ENCODE measurements at regions not wholly inside any gene's neighbourhood (a gene's known extent, or its start where the extent isn't known, plus 50 kb on each side); places are given as distances from the start of the nearest gene placed in this dataset.
"Not testable (repeated sequence)": the region's sequence is repeated elsewhere in the genome, so short reads cannot be mapped to it uniquely, and the experiment has no call there.

DNA sequence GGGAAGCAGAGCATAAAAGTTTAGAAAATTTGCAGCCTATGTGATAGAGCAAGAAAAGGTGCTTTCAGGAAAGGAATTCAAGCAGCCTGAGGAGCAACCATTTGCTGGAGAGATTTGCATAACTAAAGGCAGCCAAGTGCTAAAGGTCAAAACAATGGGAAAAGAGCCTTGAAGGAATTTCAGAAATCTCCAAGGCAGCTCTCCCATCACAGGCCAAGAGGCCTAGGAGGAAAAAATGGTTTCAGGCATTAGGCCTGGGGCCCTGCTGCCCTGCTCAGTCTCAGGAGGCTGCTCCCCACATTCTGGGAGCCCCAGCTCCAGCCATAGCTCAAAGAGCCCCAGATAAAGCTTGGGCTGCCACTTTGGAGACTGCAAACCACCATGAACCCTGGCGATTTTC, 95.9 kb upstream of the UNC5B start:
- peak overlapping the region in 1 of 4 donors; percentile 55 for H3K4me3 Mint-ChIP-seq
- H3K27ac Mint-ChIP-seq, result no peak overlapping the region
- no peaks in the 10 kb centered on the region for H3K4me1 Mint-ChIP-seq
- peaks cover 8% of the 10 kb centered on the region for H3K27me3 Mint-ChIP-seq
- no peaks in the 10 kb centered on the region for H3K36me3 Mint-ChIP-seq
- peaks cover 14 to 38% (median 34%) of the 10 kb centered on the region in 3 donors for H3K9me3 Mint-ChIP-seq

DNA sequence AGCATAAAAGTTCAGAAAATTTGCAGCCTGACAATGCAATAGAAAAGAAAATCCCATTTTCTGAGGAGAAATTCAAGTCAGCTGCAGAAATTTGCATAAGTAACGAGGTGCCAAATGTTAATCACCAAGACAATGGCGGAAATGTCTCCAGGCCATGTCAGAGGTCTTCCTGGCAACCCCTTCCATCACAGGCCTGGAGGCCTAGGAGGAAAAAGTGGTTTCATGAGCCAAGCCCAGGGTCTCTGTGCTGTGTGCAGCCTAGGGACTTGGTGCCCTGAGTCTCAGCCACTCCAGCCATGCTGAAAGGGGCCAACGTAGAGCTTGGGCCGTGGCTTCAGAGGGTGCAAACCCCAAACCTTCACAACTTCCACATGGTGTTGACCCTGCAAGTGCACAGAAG, 94.8 kb upstream of the UNC5B start:
- not testable (repeated sequence) for H3K36me3 Mint-ChIP-seq, H3K27me3 Mint-ChIP-seq, H3K27ac Mint-ChIP-seq, H3K4me1 Mint-ChIP-seq, H3K4me3 Mint-ChIP-seq
- peaks cover 14 to 36% (median 30%) of the 10 kb centered on the region in 3 donors for H3K9me3 Mint-ChIP-seq

DNA sequence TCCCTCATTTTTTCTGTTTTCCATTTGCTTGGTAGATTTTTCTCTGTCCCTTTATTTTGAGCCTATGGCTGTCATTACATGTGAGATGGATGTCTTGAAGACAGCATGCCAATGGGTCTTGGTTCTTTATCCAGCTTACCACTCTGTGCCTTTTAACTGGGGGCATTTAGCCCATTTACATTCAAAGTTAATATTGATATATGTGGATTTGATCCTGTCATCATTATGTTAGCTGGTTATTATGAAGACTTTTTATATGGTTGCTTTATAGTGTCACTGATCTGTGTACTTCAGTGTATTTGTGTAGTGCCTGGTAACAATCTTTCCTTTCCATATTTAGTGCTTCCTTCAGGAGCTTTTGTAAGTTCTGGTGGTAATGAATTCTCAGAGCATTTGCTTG, 89.3 kb upstream of the UNC5B start:
- Mint-ChIP-seq H3K4me1 (no peaks in the 10 kb centered on the region), H3K36me3 (no peaks in the 10 kb centered on the region), H3K9me3 (peaks cover 14 to 21% (median 16%) of the 10 kb centered on the region in 3 donors), H3K27ac (no peak overlapping the region), H3K27me3 (peaks cover 11% of the 10 kb centered on the region), H3K4me3 (no peak overlapping the region)

DNA sequence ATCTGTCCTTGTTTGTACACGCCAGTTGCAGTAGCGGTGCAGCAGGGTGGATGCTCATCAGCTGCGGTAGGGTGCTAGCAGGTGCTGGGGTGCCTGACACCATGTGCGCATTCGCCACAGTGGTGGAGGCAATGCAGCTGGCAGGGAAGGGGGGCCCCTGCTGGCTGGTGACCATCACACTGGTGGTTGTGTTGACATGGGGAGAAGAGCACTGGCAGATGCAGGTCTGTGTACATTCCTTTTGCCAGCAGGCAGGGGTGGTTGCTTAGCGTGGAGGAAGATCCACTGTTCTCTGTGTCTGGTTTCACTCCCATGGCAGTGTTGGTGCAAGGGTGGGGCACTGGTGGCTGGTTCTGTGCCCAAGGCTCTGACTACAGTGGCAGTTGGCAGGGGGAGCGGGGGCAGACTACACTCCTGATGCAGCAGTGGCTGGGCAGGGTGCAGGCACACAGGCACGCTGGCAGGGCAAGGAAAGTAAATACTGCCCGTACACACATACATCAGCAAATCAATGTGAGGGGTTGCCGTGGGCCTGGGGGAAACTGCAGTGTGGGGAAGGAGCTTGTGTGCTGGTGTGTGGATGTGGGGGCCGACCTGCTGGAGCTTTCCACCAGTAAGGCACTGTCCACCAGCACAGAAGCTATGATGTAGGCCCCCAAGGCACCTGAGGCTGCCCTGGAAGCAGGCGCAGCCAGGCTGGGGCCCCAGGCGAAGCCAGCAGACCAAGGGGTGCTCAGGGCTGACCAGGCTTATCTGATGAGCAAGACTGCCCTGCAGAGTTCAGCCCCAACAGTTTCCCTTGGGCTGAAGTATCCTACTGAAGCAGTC, 87.2 kb upstream of the UNC5B start:
- Mint-ChIP-seq H3K27me3 (peaks cover 14% of the 10 kb centered on the region), H3K36me3 (no peaks in the 10 kb centered on the region), H3K4me3 (no peak overlapping the region), H3K27ac (no peak overlapping the region), H3K4me1 (no peaks in the 10 kb centered on the region), H3K9me3 (peaks cover 8 to 16% (median 11%) of the 10 kb centered on the region in 3 donors)

DNA sequence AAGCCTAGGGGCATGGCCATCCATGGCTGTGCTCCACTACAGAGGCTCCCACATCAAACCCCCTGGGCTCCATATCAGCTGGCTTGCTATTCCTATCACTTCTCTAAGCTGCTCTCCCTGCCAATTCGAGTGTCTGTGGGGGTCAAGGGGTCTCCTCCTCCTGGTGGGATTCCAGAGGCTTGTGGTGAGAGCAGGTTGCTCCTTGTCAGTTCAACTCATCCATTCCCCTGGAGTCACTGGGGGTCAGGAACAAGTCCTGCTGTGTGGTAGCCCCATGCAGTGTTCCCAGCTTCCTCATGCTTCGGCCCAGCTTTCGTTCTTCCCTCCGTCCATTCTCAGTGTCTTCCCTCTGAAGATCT, 86.6 kb upstream of the UNC5B start:
- no peaks in the 10 kb centered on the region for H3K36me3 Mint-ChIP-seq
- H3K4me3 Mint-ChIP-seq, result no peak overlapping the region
- H3K27me3 Mint-ChIP-seq, result peaks cover 17% of the 10 kb centered on the region
- no peaks in the 10 kb centered on the region for H3K4me1 Mint-ChIP-seq
- H3K9me3 Mint-ChIP-seq, result peaks cover 5 to 10% (median 5%) of the 10 kb centered on the region in 3 donors
- no peak overlapping the region for H3K27ac Mint-ChIP-seq

DNA sequence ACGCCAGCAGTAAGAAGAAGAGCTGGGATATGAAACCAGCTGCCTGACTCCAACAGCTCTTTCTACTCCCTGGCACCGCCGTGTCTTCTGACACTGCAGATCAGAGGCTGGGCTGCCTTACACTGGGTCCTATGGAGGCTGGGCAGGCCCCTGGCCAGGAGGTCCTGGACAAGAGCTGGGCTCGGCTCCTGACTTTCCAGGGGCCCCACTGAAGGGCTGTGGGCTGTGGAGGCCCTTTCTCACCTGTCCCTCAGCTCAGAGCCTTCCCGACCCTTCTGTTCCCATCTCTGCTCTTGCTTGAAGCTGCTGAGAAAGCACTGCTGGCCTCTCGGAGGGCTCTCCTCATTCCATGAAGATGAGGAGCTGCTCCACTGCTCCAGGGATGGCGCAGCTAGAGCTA, 85.9 kb upstream of the UNC5B start:
- peaks cover 17% of the 10 kb centered on the region for H3K27me3 Mint-ChIP-seq
- no peaks in the 10 kb centered on the region for H3K36me3 Mint-ChIP-seq
- no peak overlapping the region for H3K27ac Mint-ChIP-seq

DNA sequence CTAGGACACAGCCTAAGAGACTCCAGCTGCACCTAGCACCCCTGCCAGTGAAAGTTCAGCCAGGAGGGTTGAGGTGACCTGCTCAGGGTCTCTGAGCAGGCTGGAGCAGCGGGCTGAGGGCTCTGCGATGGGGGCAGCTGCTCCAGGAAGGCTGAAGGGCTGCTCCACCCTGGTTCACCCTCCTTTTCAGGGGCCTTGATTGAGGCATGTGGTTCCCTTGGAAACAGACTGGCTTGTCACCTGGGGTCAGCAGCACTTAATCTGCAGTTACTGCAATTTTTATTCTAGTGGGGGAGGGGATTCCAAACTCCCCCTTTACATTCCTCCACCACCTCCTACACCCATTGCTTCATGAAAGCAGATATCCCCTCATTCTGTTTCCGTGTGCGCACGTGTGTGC, 85.3 kb upstream of the UNC5B start:
- no peak overlapping the region for H3K27ac Mint-ChIP-seq

More for the DNA sequence above, 85.9 kb upstream of the UNC5B start:
- H3K4me1 Mint-ChIP-seq, result no peaks in the 10 kb centered on the region
- peaks cover 0 to 6% (median 3%) of the 10 kb centered on the region in 3 donors for H3K9me3 Mint-ChIP-seq
- H3K4me3 Mint-ChIP-seq, result no peak overlapping the region

DNA sequence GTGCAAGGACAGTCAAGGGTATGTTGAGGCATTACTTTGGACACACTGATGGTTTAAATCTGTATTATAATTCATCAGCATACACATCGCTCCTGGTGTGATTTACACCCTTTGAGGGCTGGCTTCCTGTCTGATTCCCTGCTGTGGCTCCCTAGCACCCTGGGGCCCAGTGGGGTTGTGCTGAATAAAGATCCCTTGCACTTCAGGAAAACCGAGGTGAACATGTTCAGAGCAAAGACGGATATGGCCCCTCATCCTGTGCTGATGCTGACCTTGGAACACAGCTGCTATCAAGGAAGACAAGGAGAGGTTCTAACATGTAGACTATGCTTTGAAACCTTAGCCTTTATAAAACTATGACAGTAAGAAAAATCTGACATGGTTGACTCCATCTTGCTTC, 84.6 kb upstream of the UNC5B start:
- Mint-ChIP-seq H3K4me3 (peak overlapping the region in 1 of 4 donors; percentile 61), H3K9me3 (peaks cover 0 to 4% (median 3%) of the 10 kb centered on the region in 3 donors), H3K27me3 (peaks cover 23% of the 10 kb centered on the region)

More for the DNA sequence above, 85.3 kb upstream of the UNC5B start:
- Mint-ChIP-seq H3K4me3 (no peak overlapping the region), H3K36me3 (no peaks in the 10 kb centered on the region), H3K4me1 (no peaks in the 10 kb centered on the region), H3K27me3 (peaks cover 24% of the 10 kb centered on the region), H3K9me3 (peaks cover 0 to 4% (median 3%) of the 10 kb centered on the region in 3 donors)

DNA sequence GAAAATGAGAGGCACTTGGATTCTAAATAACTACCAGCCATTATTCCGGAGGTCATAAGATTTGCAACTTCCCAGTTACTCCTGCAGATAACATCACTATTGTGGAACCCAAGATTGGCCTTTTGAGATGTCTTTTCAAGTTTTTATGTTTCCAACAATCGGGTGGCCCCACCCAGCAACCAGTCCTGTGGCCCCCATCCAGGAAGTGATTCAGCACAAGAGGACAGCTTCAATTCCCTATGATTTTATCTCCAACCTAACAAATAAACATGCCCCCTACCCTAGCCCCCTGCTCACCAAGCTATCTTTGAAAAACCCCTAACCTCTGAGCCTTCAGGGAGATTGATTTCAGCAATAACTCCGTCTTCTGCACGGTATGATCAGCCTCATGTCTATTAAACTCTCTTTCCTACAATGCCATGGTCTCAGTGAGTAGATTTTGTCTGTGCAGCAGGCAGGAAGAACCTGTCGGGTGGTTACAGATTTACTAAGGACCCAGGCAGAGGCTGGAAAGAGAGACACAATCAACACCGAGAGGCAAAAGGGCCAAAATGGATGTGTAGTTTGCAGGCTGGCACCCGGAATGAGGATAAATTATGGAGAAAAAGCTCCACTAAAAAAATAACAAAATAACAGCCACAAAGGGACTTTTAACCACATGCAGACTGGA, 83.9 kb upstream of the UNC5B start:
- H3K36me3 Mint-ChIP-seq, result no peaks in the 10 kb centered on the region
- no peaks in the 10 kb centered on the region for H3K4me1 Mint-ChIP-seq
- peaks cover 25% of the 10 kb centered on the region for H3K27me3 Mint-ChIP-seq
- peaks cover 0 to 3% (median 1%) of the 10 kb centered on the region in 3 donors for H3K9me3 Mint-ChIP-seq
- H3K27ac Mint-ChIP-seq, result no peak overlapping the region
- H3K4me3 Mint-ChIP-seq, result no peak overlapping the region

More for the DNA sequence above, 84.6 kb upstream of the UNC5B start:
- Mint-ChIP-seq H3K27ac (no peak overlapping the region), H3K36me3 (no peaks in the 10 kb centered on the region), H3K4me1 (no peaks in the 10 kb centered on the region)

DNA sequence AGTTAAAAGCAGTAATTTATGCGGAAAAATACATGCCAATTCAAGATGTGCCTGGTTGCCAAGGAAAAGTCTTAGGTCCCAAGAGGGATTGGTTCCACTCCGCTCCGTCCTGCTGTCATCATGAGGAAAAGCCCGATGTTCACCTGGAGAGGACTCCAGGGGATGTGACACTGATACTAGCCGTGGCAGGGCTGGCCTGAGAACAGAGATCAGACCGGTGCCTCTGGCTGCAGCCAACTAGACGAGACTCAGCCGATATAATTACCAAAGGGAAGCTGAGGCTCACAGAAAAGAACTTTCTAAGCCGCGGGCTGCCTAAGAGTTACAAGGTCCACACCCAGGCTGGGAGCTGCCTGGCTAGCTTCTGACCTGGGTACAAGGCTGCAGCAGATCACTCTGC, 81.3 kb upstream of the UNC5B start:
- no peaks in the 10 kb centered on the region for H3K36me3 Mint-ChIP-seq
- H3K4me3 Mint-ChIP-seq, result no peak overlapping the region
- no peaks in the 10 kb centered on the region for H3K4me1 Mint-ChIP-seq
- no peaks in the 10 kb centered on the region for H3K9me3 Mint-ChIP-seq
- H3K27ac Mint-ChIP-seq, result no peak overlapping the region
- H3K27me3 Mint-ChIP-seq, result peaks cover 24% of the 10 kb centered on the region

DNA sequence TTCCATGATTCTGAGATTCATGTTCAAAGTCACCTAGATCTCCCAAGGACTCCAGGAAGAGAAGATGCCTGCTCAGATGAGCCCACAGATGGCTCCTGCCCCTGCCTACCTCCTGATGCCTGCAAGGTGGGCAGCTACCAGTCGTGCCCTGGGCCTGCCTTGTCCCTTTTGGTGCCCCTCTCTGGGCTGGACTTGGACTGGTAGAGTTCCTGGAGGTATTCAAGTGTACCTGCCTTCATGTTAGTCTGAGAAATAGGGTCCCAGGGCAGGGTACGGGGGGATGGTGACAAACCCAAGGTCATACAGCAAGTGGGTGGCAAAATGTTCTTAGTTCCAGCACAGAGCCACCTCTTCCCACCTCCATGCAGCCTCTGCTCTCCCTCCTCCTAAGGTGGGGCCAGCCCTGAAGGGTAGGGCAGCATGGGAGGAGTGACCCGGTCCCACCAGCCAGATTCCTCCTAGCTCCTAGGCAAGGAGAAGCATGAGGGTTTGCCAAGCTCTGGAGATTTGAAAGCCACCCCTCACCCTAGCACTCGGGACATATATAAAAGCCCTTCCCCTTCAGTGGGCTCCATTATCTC, 80.8 kb upstream of the UNC5B start:
- H3K4me3 Mint-ChIP-seq, result no peak overlapping the region
- peaks cover 24% of the 10 kb centered on the region for H3K27me3 Mint-ChIP-seq
- no peaks in the 10 kb centered on the region for H3K9me3 Mint-ChIP-seq
- no peaks in the 10 kb centered on the region for H3K4me1 Mint-ChIP-seq
- H3K27ac Mint-ChIP-seq, result no peak overlapping the region
- H3K36me3 Mint-ChIP-seq, result no peaks in the 10 kb centered on the region

DNA sequence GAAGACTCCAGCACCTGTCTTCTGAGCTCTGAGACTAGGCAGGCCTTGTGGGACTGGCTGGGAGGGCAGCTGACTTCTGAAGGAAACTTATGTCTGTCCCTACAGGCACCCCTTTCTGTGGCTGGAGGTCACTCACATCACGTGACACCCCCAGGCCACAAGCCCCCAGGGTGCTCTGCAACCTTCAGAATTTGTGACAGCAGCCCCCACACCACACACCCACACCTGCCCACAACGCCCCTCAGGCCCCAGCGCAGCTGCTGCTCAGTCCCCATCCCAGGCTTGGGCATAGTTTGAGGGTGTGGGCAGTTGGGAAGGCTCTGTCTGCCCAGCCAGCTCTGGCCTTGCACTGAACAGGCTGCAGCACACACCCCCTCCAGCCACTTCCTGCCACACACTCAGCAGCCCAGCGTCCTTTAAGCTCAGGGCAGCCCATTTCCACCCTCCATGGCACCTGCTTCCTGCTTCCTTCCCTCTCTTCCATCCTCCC, 80.0 kb upstream of the UNC5B start:
- Mint-ChIP-seq H3K36me3 (no peaks in the 10 kb centered on the region), H3K27me3 (peaks cover 23% of the 10 kb centered on the region), H3K27ac (no peak overlapping the region)

DNA sequence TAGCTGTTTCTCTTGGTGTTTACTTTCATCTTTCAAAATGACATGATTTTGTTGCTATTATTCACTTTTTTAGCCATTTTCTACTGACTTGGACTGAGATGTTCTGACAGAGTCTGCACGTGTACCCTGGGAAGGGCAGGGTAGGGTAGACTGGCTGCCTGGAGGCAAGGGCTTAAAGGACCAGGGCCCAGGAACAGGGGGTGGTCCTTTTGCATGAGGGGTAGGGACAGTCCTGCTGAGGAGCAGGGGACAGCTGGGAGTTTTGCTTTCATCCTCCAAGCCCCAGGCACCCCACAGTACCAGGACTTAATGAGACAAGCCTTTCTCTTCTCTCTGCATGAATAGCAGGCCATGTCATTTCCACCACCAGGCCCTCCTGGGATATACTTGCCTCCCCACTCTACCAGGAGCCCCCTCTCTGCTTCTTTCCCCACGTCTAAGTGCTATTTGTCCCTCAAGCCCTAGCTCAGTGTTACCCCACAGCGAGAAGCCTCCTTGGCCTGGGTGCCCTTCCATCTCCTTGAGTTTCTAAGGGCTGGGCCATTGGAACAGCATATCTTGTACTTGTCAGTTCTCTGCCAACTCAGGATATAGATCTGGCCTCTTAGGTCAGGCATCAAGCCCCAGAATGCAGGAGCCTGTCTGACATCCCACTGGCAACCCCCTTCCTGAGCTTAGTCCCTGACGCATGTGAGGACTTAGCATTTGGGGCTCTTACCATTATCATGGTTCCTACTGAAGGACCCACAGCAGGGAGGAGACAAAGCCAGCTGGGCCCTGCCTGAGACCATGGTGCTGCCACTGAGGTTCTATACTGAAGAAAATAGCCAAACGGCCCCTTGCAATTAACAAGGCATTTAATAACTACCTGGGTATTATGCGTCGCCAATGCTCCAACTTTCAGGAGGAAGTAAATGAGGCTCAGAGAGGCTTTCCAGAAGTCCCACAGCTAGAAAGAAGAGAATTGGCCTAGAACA, 78.4 kb upstream of the UNC5B start:
- Mint-ChIP-seq H3K36me3 (no peaks in the 10 kb centered on the region), H3K9me3 (no peaks in the 10 kb centered on the region), H3K27ac (no peak overlapping the region), H3K4me3 (no peak overlapping the region), H3K27me3 (peaks cover 25% of the 10 kb centered on the region), H3K4me1 (no peaks in the 10 kb centered on the region)

More for the DNA sequence above, 80.0 kb upstream of the UNC5B start:
- Mint-ChIP-seq H3K4me3 (no peak overlapping the region), H3K9me3 (no peaks in the 10 kb centered on the region), H3K4me1 (no peaks in the 10 kb centered on the region)

DNA sequence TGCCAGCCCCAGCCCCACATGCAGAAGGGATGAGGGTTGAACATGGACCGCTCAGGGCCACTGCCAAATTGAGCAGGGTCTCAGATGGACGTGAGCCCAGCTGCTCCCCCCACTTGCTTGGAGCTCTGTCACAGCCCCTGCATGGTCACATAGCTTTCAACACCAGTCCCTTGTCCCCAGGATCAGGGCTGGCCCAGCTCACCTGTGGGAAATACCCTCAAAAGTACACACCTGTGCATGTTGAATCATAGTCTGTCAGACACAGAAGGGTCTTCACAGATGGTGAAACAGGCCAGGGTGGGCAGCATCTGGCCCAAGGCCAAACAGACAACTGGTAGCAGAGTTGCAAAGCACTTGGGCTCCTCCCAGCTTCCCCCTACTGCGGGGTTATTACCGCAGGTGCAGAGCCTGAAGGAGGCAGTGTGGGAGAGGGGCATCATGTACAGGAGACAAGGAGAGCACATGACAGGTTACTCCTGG, 77.6 kb upstream of the UNC5B start:
- H3K27ac Mint-ChIP-seq, result no peak overlapping the region
- H3K9me3 Mint-ChIP-seq, result no peaks in the 10 kb centered on the region
- H3K27me3 Mint-ChIP-seq, result peaks cover 24% of the 10 kb centered on the region
- H3K4me3 Mint-ChIP-seq, result no peak overlapping the region
- H3K36me3 Mint-ChIP-seq, result no peaks in the 10 kb centered on the region
- H3K4me1 Mint-ChIP-seq, result no peaks in the 10 kb centered on the region
